GM10248 (cell line): ENCODE measurements at regions not wholly inside any gene's neighbourhood (a gene's known extent, or its start where the extent isn't known, plus 50 kb on each side); places are given as distances from the start of the nearest gene placed in this dataset.
"Not testable (repeated sequence)": the region's sequence is repeated elsewhere in the genome, so short reads cannot be mapped to it uniquely, and the experiment has no call there.

Experiments used
- CTCF ChIA-PET: fragments of 300-600 bp; sonication (Branson Sonifier 250); formaldehyde crosslinking; extraction: SDS; loops from one replicate; lab custom pipeline; 2021; ENCODE audit warnings: antibody characterized with exemption; lab: Yijun Ruan, JAX
- POLR2A ChIA-PET: fragments of 350-650 bp; sonication (Branson Sonifier 250); formaldehyde crosslinking; extraction: SDS; loops from one replicate; lab custom pipeline; 2020; ENCODE audit warnings: antibody characterized with exemption; lab: Yijun Ruan, JAX
- DNase-seq: peaks from one replicate; pipeline ENCODE4 v3.0.0; 2012; ENCODE audit errors: extremely low spot score
- TF ChIP-seq, protein P1 (sequence below): IDR thresholded peaks from 2 replicates; pipeline ENCODE4 v1.5.1; 2012; ENCODE audit warnings: mild to moderate bottlenecking, low read depth; ENCODE audit errors: extremely low read depth, missing control alignments, control extremely low read depth

DNA sequence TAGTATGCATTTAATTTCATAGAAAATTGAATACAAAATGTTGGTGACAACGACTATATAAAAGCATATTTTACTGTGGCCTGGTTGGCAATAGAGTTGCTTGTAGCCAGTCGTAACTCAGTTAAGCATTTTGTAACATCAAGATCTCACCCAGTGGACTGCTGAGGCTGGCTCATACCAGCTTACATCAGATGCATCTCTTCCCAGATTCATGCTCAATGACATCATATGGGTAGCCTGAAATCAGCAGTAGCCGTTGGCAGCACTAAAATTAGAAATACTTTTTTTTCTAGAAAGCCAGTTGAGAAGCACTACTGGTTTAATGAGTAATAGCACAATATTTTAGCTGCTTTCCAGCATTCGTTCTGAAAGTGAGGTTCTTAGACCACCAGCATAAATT is 341.2 kb downstream of the TECRL start:
- no peak for DNase-seq
- TF ChIP-seq, protein P1, sequence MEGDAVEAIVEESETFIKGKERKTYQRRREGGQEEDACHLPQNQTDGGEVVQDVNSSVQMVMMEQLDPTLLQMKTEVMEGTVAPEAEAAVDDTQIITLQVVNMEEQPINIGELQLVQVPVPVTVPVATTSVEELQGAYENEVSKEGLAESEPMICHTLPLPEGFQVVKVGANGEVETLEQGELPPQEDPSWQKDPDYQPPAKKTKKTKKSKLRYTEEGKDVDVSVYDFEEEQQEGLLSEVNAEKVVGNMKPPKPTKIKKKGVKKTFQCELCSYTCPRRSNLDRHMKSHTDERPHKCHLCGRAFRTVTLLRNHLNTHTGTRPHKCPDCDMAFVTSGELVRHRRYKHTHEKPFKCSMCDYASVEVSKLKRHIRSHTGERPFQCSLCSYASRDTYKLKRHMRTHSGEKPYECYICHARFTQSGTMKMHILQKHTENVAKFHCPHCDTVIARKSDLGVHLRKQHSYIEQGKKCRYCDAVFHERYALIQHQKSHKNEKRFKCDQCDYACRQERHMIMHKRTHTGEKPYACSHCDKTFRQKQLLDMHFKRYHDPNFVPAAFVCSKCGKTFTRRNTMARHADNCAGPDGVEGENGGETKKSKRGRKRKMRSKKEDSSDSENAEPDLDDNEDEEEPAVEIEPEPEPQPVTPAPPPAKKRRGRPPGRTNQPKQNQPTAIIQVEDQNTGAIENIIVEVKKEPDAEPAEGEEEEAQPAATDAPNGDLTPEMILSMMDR: no peak
- POLR2A ChIA-PET: no interaction called here
- CTCF ChIA-PET: no interaction called here

GRCh38 chr4:64062991-64063390 is 346.3 kb downstream of the TECRL start:
- ChIA-PET CTCF (no interaction called here), POLR2A (no interaction called here)

DNA sequence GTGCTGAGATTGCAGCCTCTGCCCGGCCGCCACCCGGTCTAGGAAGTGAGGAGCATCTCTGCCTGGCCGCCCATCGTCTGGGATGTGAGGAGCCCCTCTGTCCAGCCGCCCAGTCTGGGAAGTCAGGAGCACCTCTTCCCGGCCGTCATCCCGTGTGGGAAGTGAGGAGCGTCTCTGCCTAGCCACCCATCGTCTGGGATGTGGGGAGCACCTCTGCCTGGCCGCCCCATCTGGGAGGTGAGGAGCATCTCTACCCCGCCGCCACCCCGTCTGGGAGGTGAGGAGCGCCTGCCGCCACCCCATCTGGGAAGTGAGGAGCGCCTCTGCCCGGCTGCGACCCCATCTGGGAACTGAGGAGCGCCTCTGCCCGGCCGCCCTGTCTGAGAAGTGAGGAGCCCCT is 372.2 kb downstream of the TECRL start:
- POLR2A ChIA-PET, CTCF ChIA-PET, DNase-seq: not testable (repeated sequence)

More at GRCh38 chr4:64062991-64063390, 346.3 kb downstream of the TECRL start:
- TF ChIP-seq, protein P1: no peak
- no peak for DNase-seq

GRCh38 chr4:64022560-64022959 is 386.7 kb downstream of the TECRL start:
- ChIA-PET POLR2A (no interaction called here), CTCF (interaction anchor here (1.4 kb wide), 1 partner anchor 11 kb away, joined by 3 read pairs; no protein-coding TSS in a partner anchor)
- no peak for DNase-seq
- TF ChIP-seq, protein P1: no peak

GRCh38 chr4:64016893-64017292 is 392.4 kb downstream of the TECRL start:
- TF ChIP-seq, protein P1: no peak
- POLR2A ChIA-PET: no interaction called here
- CTCF ChIA-PET: interaction anchor here (1.4 kb wide), 1 partner anchor 9 kb away, joined by 4 read pairs; no protein-coding TSS in a partner anchor
- no peak for DNase-seq

GRCh38 chr4:64014647-64015046 is 394.6 kb downstream of the TECRL start:
- CTCF ChIA-PET: interaction anchor here (1.1 kb wide), 1 partner anchor 31 kb away, joined by 3 read pairs; no protein-coding TSS in a partner anchor
- DNase-seq: no peak
- POLR2A ChIA-PET: no interaction called here
- TF ChIP-seq, protein P1: no peak

GRCh38 chr4:64001229-64001898 is 407.9 kb downstream of the TECRL start:
- ChIA-PET CTCF (no interaction called here), POLR2A (no interaction called here)
- TF ChIP-seq, protein P1: no peak
- DNase-seq: peak; percentile 15
